PFSK-1 (cell line): ENCODE measurements at regions not wholly inside any gene's neighbourhood (a gene's known extent, or its start where the extent isn't known, plus 50 kb on each side); places are given as distances from the start of the nearest gene placed in this dataset.

Experiments used
- POLR2AphosphoS5 ChIP-seq: IDR thresholded peaks from 2 replicates; pipeline ENCODE4 v1.6.1; 2012; ENCODE audit warnings: low read depth, mild to moderate bottlenecking, control low read depth, low read length, moderate library complexity
- TAF1 ChIP-seq: IDR thresholded peaks from 2 replicates; pipeline ENCODE4 v1.6.1; 2012; ENCODE audit warnings: low read length, control low read depth, borderline replicate concordance; ENCODE audit not compliant: insufficient read depth

GRCh38 chr2:173791502-173791901 is 173.7 kb downstream of the SP3 start:
- no peak for TF ChIP-seq TAF1
- no peak for TF ChIP-seq POLR2AphosphoS5
